ENCODE measurements at regions not wholly inside any gene's neighbourhood (a gene's known extent, or its start where the extent isn't known, plus 50 kb on each side); places are given as distances from the start of the nearest gene placed in this dataset.

DNA sequence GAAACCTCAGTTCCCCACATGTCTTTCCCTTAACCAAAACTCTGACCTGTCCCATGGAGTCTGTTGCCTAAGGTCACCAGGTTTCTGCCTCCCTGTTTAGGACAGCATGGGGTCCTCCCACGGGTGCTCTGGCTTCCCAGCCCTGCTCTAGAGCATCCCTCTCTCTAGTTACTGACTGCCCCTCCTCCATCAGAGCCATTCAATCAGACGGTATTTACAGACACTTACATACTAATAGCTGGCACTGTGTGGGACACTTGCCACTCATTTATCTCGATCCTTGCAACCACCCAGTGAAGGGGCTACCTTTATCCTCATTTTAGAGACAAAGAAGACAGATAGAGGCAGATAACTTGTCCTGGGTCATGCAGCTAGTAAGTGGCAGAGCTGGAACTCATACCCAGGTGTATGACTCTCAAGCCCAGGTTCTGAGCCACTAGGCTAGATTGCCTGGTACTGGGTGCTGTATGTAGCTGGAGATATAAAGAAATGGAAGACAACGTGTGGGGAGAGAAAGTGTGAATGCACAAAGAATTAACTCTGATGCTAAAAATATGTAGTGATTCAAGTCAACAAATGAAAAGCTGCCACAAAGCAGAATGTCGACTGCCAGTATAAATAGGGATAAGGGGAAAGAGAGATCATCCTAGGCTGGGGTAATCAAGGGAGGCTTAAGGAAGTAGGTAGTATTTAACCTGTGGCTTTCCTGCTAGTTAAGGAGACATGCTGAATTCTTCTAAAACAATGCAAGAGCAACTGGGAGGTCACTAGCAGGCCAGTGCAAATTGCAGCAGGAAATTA, 52.5 kb upstream of the PDE8B start:
- no peak for DNase-seq

DNA sequence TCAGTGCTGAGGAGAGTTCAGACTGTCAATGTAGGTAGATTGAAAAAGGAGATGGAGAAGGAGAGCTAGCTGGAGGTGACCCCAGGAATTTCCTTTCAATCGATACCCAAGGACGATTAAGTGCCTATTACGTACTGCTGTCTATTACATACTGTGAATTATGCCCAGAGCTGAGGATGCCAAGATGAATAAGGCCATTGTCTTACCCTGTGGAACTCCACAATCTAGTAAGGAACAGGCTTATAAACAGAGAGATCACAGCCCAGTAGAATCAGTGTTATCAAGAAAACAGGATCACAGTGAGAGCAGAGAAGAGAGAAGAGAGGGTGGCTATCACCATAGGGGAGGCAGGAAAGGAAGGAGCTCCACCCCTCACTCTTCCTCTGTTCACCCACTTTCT, 54.1 kb upstream of the PDE8B start:
- DNase-seq: no peak

DNA sequence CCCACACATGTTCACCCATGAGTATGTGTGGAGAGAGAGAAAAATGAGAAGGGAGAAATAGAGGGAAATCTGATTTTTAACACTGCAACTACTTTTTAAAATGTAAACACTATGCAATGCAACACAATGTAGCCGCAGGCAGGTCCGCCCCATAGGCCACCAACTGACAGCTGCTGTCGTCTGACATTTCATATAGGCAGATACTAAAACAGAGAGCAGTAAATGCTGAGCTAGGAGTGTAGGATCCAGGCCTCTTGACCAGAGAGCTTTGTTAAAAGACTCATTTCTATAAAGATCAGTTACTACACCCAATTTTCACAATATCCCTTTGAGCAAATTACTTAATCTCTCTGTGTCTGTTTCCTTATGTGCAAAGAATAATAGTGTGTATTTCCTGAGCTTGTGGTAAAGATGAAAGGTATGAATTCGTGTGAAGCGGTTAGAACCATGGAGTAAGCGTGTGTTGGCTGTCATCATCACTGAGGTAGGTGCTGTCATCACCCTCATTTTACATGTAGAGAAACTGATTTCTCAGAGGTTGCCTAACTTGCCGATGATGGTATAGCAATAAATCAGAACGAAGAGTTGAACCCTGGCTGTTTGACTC, 55.2 kb upstream of the PDE8B start:
- DNase-seq: no peak

DNA sequence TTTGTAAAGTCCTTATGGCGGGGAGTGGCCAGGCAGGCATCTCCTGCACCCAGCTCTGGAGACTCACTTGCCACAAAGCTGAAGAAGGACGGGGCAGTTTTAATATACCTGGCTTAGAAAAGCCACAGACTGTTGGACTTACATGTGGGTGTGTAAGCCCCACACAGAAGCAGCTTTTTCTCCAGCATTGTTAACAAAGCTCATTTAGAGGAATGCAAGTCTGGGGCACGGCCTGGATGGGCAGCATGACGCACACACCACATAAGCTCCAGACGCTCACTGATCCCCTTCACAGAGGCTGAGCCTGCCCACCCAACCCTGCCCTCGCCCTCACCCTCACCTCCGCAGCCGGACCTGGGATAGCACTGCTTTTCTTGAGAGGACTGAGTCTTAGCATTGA, 58.0 kb upstream of the PDE8B start:
- DNase-seq: no peak

DNA sequence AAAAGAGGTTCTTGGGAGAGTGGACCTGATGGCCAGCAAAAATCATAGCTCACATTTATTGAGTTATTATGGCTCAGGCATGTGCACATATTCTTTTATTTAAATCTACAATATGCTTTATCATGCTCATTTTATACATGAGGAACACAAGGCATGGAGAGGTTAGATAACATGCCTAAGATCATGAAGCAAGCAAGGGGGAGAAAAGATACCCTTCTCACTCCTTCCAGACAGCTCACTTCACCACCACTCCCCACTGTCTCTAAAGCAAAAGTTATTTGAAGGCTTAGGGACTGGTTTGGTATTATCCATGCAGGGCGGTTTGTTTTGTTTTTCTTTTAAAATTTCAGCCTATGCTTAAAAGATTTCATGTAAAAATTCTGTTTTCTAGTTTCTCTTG, 59.0 kb upstream of the PDE8B start:
- no peak for DNase-seq

DNA sequence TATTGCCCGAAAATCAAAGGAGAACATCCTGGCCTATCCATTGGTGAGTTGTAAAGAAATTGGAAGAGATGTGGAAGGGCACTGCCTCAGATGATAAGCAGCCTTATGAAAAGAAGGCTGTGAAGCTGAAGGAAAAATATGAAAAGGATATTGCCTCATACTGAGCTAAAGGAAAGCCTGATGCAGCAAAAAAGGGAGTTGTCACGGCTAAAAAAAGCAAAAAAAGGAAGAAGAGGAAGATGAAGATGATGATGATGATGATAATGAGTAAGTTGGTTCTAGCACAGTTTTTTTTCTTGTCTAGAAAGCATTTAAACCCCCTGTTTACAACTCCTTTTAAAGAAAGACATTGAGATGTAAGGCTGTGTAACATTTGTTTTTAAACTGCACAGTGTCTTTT, 59.8 kb upstream of the ZBED3 start:
- no peak for DNase-seq

DNA sequence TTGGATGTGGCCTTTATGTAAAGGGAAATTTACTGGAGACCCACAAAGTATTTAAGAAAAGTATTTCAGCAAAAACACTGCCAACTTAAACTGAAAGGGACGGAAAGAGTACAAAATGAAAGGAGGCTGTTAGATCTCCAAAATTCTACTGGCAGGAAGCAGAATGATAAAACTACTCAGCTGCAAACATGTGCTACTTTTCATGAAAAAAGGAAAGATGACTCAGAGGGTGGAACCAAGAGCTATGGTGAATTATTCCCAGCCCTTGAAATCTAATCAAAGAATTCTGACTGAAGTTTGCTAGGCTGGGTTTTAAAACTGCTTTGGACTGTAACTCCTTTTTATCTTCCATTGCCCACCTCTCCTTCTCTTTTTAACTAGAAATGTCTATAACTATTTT, 58.6 kb upstream of the ZBED3 start:
- DNase-seq: no peak

DNA sequence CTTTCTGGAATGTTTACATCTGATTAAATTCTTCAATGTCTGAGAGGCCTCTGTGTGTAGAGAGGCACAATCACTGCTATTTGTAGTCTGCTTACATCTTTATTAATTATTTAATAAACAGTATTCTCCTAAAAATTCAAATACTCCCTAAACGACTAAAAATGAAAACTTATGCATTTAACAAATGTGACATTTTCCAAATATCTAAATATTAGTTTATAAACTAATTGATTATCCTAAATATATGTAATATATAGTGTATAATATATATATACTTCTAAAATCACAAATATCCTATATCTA, 57.7 kb upstream of the ZBED3 start:
- DNase-seq: no peak

DNA sequence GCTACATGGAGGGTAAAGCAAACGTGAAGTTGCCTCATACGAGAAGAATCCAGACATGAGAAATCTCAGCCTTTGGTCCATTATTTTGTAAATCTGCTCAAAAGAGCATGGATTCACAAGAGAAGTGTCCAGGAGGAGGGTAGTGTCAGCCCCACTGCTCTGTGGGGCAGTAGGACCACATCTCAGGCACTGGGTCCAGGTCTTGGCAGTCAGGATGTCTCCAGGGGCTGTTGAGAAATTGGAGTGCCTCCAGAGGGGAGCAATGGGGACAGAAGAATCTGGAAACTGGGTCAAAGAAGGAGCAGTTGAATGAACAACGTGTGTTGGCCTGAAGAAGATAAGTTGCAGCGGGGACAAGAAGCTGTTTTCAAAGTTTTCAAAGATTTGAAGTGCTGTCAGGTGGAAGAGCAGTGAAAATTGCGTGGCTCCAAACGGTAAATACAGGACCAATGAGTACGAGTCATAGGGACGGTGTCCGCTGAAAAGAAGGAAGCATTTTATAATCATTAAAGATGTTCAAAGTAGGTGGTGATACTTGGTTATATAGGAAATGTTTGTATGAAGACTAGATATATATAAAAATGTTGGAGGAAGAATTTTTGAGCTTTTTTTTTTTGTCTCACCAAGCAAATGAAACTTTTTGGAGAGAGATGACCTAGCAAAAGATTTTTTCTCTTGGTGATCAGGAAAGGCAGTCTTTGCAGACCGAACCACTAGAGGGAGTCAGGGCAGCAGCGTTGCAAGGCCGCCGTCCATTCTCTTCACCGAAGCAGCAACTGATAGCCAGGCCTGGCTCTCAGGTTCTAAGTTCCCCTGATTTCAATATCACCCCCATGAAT, 57.1 kb upstream of the ZBED3 start:
- DNase-seq: peak in 3 of 4 experiments; percentile 7 to 25 (median 11)

DNA sequence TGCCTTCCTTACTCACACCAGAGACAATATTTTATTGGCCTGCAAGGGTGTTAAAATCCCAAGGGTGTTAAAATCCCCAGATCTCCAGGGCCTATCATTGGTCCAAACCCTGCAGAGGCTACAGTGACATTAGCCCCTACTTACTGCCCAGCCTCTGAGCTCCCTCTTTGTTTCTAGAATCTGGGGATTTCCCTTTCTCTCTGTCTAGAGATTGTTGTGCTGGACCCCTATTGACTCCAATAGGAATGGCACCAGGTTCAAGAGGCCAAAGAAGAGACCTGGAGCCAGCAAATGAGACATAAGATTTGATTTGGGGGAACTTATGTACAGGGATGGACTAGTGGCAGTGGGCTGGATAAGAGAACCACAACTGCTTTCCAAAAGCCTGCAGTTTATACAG, 53.3 kb upstream of the ZBED3 start:
- DNase-seq: no peak

DNA sequence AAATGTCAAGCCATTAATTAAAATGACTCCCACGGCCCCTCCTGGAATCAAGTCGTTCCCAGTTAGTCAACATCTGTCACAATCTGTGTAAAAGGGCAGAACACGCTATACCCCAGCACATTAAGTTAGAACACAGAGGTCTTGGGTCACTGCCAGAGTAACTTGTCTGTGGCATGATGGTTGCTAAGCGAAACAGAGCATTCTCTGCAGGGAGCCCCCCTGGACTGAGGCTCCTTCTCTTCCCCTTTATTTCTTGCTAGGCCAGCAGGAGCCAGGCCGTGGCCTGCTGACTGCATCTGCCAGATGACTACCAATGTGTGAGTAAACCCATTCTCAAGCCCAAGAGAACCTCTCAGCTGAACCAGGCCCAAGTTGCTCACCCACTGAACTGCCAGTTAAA, 51.9 kb upstream of the ZBED3 start:
- DNase-seq: no peak

Measured in activated CD4-positive, CD25-positive, alpha-beta regulatory T cell (primary cell).